BE2C (cell line): ENCODE measurements at regions not wholly inside any gene's neighbourhood (a gene's known extent, or its start where the extent isn't known, plus 50 kb on each side); places are given as distances from the start of the nearest gene placed in this dataset.

ENCODE experiments used
- DNase-seq: peaks from one replicate; pipeline ENCODE4 v3.0.0-alpha.2; 2020
- H3K27me3 ChIP-seq: fragments of 250-450 bp; sonication (Bioruptor Pico); 2 replicates; pipeline ENCODE4 v1.5.1; 2020; ENCODE audit warnings: mild to moderate bottlenecking
- H3K36me3 ChIP-seq: fragments of 250-450 bp; sonication (Bioruptor Pico); 2 replicates; pipeline ENCODE4 v1.5.1; 2020; ENCODE audit warnings: mild to moderate bottlenecking
- H3K4me1 ChIP-seq: fragments of 250-450 bp; sonication (Bioruptor Pico); 2 replicates; pipeline ENCODE4 v1.5.1; 2020
- H3K4me3 ChIP-seq: 2 replicates; pipeline ENCODE4 v1.5.1; 2011; ENCODE audit warnings: low read depth, low read length
- H3K9me3 ChIP-seq: fragments of 250-450 bp; sonication (Bioruptor Pico); 2 replicates; pipeline ENCODE4 v1.5.1; 2020
- TF ChIP-seq, protein P1 (sequence below): IDR thresholded peaks from 2 replicates; pipeline ENCODE4 v1.5.1; 2012; ENCODE audit warnings: mild to moderate bottlenecking, low read depth, low read length

DNA sequence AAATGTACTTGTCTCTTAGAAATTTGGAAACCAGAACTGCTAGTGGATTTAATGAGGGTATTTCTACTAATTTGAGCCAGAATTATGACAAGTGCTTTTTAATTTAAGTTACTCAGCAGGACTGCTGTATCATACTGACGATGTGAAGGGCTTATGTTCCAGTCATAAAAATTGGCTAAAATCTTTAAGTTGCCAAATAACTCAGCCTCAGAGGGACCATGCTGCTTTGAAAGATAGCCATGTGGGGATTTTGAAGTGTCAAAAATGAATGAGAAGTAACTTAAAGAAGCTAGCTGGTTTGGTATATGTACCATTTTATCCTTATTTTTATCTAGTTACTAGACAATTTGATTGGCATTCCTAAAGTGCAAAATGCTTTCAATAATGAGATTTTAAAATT lies 545.0 kb downstream of the DIPK2A start:
- no peaks in the 10 kb centered on the region for H3K27me3 ChIP-seq
- TF ChIP-seq, protein P1, sequence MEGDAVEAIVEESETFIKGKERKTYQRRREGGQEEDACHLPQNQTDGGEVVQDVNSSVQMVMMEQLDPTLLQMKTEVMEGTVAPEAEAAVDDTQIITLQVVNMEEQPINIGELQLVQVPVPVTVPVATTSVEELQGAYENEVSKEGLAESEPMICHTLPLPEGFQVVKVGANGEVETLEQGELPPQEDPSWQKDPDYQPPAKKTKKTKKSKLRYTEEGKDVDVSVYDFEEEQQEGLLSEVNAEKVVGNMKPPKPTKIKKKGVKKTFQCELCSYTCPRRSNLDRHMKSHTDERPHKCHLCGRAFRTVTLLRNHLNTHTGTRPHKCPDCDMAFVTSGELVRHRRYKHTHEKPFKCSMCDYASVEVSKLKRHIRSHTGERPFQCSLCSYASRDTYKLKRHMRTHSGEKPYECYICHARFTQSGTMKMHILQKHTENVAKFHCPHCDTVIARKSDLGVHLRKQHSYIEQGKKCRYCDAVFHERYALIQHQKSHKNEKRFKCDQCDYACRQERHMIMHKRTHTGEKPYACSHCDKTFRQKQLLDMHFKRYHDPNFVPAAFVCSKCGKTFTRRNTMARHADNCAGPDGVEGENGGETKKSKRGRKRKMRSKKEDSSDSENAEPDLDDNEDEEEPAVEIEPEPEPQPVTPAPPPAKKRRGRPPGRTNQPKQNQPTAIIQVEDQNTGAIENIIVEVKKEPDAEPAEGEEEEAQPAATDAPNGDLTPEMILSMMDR: no peak
- no peak overlapping the region for H3K4me3 ChIP-seq
- no peaks in the 10 kb centered on the region for H3K4me1 ChIP-seq
- no peaks in the 10 kb centered on the region for H3K9me3 ChIP-seq
- DNase-seq: no peak
- no peaks in the 10 kb centered on the region for H3K36me3 ChIP-seq

DNA sequence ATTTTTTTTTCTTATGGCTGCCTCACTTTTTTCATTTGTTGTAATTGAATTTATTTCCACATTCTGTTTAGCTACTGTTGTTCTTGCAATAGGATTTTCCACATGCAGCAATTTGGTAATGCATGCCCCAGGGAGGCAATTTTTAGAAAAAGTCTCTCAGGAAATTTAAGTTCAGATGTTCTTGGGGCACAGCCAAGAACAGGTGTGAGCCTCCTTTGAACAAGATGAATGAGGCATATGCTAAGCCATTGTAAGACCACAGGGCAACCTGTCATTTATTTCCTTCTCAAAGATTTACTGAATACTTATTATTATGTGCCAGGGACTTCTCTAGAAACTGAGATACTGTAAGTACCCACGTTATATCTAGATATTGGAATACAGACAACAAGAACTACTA lies 549.5 kb downstream of the DIPK2A start:
- Histone ChIP-seq H3K9me3 (no peaks in the 10 kb centered on the region), H3K27me3 (no peaks in the 10 kb centered on the region), H3K36me3 (no peaks in the 10 kb centered on the region), H3K4me1 (no peaks in the 10 kb centered on the region), H3K4me3 (no peak overlapping the region)
- TF ChIP-seq, protein P1: no peak
- DNase-seq: no peak

DNA sequence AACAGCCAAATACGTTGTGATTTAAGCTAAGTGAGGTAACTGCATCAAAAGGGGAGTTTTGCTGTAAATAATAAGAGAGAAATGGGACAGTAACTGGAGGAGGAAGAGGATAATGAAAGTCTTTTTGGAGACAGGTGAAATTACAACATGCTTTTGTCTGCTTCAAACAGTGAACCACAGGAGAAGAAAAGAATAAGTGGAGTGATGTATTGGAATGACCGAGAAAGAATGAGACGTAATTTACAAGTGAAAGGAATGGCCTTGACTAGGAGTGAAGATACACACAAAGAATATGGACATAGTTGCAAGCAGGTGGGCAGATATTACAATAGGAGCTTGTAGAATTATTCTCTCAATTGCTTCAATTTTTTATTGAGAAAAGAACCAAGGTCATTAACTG lies 550.8 kb downstream of the DIPK2A start:
- H3K9me3 ChIP-seq: no peaks in the 10 kb centered on the region
- H3K4me3 ChIP-seq: no peak overlapping the region
- H3K4me1 ChIP-seq: no peaks in the 10 kb centered on the region
- H3K27me3 ChIP-seq: no peaks in the 10 kb centered on the region
- no peaks in the 10 kb centered on the region for H3K36me3 ChIP-seq
- TF ChIP-seq, protein P1: no peak
- DNase-seq: no peak

DNA sequence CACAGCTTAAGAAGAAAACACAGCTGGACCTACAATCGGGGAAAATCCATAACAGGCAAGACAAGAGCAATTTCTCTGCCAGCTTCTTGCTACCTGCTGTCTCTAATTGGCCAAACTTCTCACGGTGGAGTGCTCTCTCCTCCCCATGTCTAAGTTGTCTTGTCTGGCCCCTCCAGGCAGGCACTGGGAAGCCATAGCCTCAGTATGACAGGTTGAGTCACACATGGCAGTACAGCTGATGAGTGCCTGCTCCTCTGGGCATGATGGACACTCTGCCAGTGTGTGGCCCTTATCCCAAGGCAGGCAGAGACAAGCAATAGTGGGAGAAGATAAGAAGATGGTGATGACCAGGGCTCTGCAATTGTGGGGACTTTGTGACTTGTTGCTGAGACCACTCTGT lies 551.8 kb downstream of the DIPK2A start:
- Histone ChIP-seq H3K4me3 (no peak overlapping the region), H3K36me3 (no peaks in the 10 kb centered on the region), H3K27me3 (no peaks in the 10 kb centered on the region), H3K4me1 (no peaks in the 10 kb centered on the region), H3K9me3 (no peaks in the 10 kb centered on the region)
- DNase-seq: no peak
- TF ChIP-seq, protein P1: no peak

DNA sequence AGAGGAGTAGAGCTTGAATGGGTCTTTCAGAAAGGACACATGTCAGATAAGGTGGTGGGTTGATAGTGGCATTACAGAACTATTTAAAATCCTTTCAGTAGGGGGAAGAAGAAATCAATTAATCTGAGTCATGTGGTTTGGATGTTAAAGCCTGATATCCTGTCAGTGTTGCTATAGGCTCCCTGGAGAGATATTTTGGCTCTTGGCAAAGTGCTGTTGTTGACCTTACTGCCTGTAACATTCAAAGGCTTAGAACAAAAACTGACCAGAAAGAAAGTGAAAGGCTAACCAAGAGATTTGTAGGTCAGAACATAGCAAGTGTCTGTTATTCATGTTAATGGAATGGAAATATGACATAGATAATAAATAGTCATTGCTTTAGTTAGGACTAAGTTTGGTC lies 552.9 kb downstream of the DIPK2A start:
- Histone ChIP-seq H3K4me3 (no peak overlapping the region), H3K36me3 (no peaks in the 10 kb centered on the region), H3K4me1 (no peaks in the 10 kb centered on the region), H3K9me3 (no peaks in the 10 kb centered on the region), H3K27me3 (no peaks in the 10 kb centered on the region; the same call in 1 of the 2 replicates)
- no peak for DNase-seq
- TF ChIP-seq, protein P1: no peak

DNA sequence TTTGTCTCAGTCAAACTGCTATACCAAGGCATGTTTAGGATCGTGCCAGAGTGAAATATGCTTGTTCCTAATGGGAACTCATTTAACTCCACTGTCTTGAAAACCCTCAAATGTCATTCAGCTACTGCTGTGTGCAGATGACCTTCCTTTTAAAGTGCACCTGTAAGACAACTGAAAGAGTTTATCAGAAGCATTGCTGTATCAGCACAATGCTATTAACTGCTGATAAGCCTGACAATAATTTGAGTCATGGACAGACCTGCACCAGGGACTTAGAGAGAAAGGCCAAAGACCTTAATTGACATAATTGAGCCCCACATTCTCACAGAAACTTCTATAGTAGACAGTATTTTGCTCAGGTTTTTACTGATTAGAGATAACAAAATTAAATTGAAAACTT lies 557.9 kb downstream of the DIPK2A start:
- TF ChIP-seq, protein P1: no peak
- no peaks in the 10 kb centered on the region; the same call in 1 of the 2 replicates for H3K27me3 ChIP-seq
- H3K4me1 ChIP-seq: no peaks in the 10 kb centered on the region
- H3K36me3 ChIP-seq: no peaks in the 10 kb centered on the region
- H3K9me3 ChIP-seq: no peaks in the 10 kb centered on the region
- DNase-seq: no peak
- H3K4me3 ChIP-seq: no peak overlapping the region
